H9 (cell line): ENCODE measurements at regions not wholly inside any gene's neighbourhood (a gene's known extent, or its start where the extent isn't known, plus 50 kb on each side); places are given as distances from the start of the nearest gene placed in this dataset.

ENCODE experiments used
- DNase-seq: peaks from one replicate; pipeline ENCODE4 v3.0.0-alpha.2; 2017
- H2AFZ ChIP-seq: one replicate; pipeline ENCODE4 v1.6.1; 2013; ENCODE audit warnings: mild to moderate bottlenecking, low read length, control low read depth, moderate library complexity
- H2AK5ac ChIP-seq: 2 replicates; pipeline ENCODE4 v1.6.1; 2013; ENCODE audit warnings: low read length, control low read depth, mixed read lengths; ENCODE audit not compliant: insufficient read length
- H2BK120ac ChIP-seq: one replicate; pipeline ENCODE4 v1.6.1; 2013; ENCODE audit warnings: low read depth, mild to moderate bottlenecking, low read length, control low read depth, inconsistent platforms; ENCODE audit not compliant: poor library complexity, severe bottlenecking
- H2BK12ac ChIP-seq: 2 replicates; pipeline ENCODE4 v1.6.1; 2013; ENCODE audit warnings: low read length, control low read depth, mixed read lengths, low read depth; ENCODE audit not compliant: insufficient read length
- H2BK15ac ChIP-seq: 2 replicates; pipeline ENCODE4 v1.6.1; 2013; ENCODE audit warnings: low read depth, low read length, control low read depth
- H2BK20ac ChIP-seq: one replicate; pipeline ENCODE4 v1.6.1; 2013; ENCODE audit warnings: low read depth, mild to moderate bottlenecking, low read length, control low read depth, inconsistent platforms; ENCODE audit not compliant: poor library complexity, severe bottlenecking
- H2BK5ac ChIP-seq: 2 replicates; pipeline ENCODE4 v1.6.1; 2013; ENCODE audit warnings: low read length, control low read depth, mixed read lengths; ENCODE audit not compliant: insufficient read length
- H3K14ac ChIP-seq: 2 replicates; pipeline ENCODE4 v1.6.1; 2013; ENCODE audit warnings: low read length, control low read depth; ENCODE audit not compliant: insufficient read depth
- H3K18ac ChIP-seq: 2 replicates; pipeline ENCODE4 v1.6.1; 2013; ENCODE audit warnings: low read depth, mild to moderate bottlenecking, mixed read lengths, low read length, control low read depth; ENCODE audit not compliant: insufficient read length
- H3K23ac ChIP-seq: 2 replicates; pipeline ENCODE4 v1.6.1; 2013; ENCODE audit warnings: low read length, control low read depth, mixed read lengths, low read depth; ENCODE audit not compliant: insufficient read length
- H3K23me2 ChIP-seq: 2 replicates; pipeline ENCODE4 v1.6.1; 2013; ENCODE audit warnings: low read depth, mild to moderate bottlenecking, mixed read lengths, low read length, control low read depth; ENCODE audit not compliant: insufficient read length, poor library complexity, severe bottlenecking
- H3K27ac ChIP-seq: 2 replicates; pipeline ENCODE4 v1.5.1; 2013; ENCODE audit warnings: low read length, control low read depth, mixed read lengths, low read depth; ENCODE audit not compliant: insufficient read length
- H3K27me3 ChIP-seq: 2 replicates; pipeline ENCODE4 v1.6.1; 2013; ENCODE audit warnings: low read length, control low read depth, inconsistent platforms; ENCODE audit not compliant: insufficient read depth
- H3K4ac ChIP-seq: 2 replicates; pipeline ENCODE4 v1.6.1; 2013; ENCODE audit warnings: low read depth, mild to moderate bottlenecking, control low read depth, inconsistent platforms, low read length, moderate library complexity
- H3K4me1 ChIP-seq: 2 replicates; pipeline ENCODE4 v1.6.1; 2013; ENCODE audit warnings: low read length, control low read depth, inconsistent platforms; ENCODE audit not compliant: insufficient read depth
- H3K4me2 ChIP-seq: 2 replicates; pipeline ENCODE4 v1.6.1; 2013; ENCODE audit warnings: low read length, control low read depth, mixed read lengths; ENCODE audit not compliant: insufficient read length, insufficient read depth
- H3K56ac ChIP-seq: 2 replicates; pipeline ENCODE4 v1.6.1; 2013; ENCODE audit warnings: low read depth, mild to moderate bottlenecking, mixed read lengths, low read length, control low read depth; ENCODE audit not compliant: insufficient read length
- H3K79me1 ChIP-seq: 2 replicates; pipeline ENCODE4 v1.6.1; 2013; ENCODE audit warnings: low read depth, mild to moderate bottlenecking, moderate library complexity, low read length, control low read depth, inconsistent platforms; ENCODE audit not compliant: insufficient read depth, poor library complexity, severe bottlenecking
- H3K79me2 ChIP-seq: 2 replicates; pipeline ENCODE4 v1.6.1; 2013; ENCODE audit warnings: low read length, control low read depth, inconsistent platforms; ENCODE audit not compliant: insufficient read depth
- H3K9ac ChIP-seq: 2 replicates; pipeline ENCODE4 v1.6.1; 2013; ENCODE audit warnings: low read length, control low read depth, mixed read lengths; ENCODE audit not compliant: insufficient read length; ENCODE audit errors: extremely low read depth
- H3K9me3 ChIP-seq: one replicate; pipeline ENCODE4 v1.6.1; 2013; ENCODE audit warnings: low read depth, low read length, inconsistent platforms; ENCODE audit not compliant: control insufficient read depth
- H3T11ph ChIP-seq: one replicate; pipeline ENCODE4 v1.6.1; 2013; ENCODE audit warnings: mild to moderate bottlenecking, low read length, control low read depth, inconsistent platforms
- H4K20me1 ChIP-seq: one replicate; pipeline ENCODE4 v1.6.1; 2013; ENCODE audit not compliant: control insufficient read depth, insufficient read length, insufficient read depth
- H4K5ac ChIP-seq: 2 replicates; pipeline ENCODE4 v1.6.1; 2013; ENCODE audit warnings: low read depth, mild to moderate bottlenecking, mixed read lengths, low read length, control low read depth; ENCODE audit not compliant: insufficient read length
- H4K8ac ChIP-seq: replicated peaks from 2 replicates; pipeline ENCODE4 v1.6.1; 2013; ENCODE audit warnings: low read length, control low read depth, mixed read lengths, low read depth; ENCODE audit not compliant: insufficient read length
- H4K91ac ChIP-seq: 2 replicates; pipeline ENCODE4 v1.6.1; 2013; ENCODE audit warnings: low read depth, mild to moderate bottlenecking, moderate library complexity, mixed read lengths, low read length, control low read depth; ENCODE audit not compliant: insufficient read length
- H3K27ac Mint-ChIP-seq, 3 experiments: 2 replicates in 2 of 3; 3 replicates in 1 of 3; pipeline ENCODE4 v1.8.0; 2020 to 2021; ENCODE audit warnings: mixed read lengths in 3 of 3, mild to moderate bottlenecking in 1 of 3, moderate library complexity in 1 of 3
- H3K27me3 Mint-ChIP-seq: 2 replicates; pipeline ENCODE4 v1.8.0; 2021; ENCODE audit warnings: low read depth, mild to moderate bottlenecking, moderate library complexity, mixed read lengths
- H3K36me3 Mint-ChIP-seq, 3 experiments: 2 replicates in 2 of 3; 3 replicates in 1 of 3; pipeline ENCODE4 v1.8.0; 2020 to 2021; ENCODE audit warnings: low read depth in 3 of 3, mixed read lengths in 3 of 3; ENCODE audit not compliant: insufficient read depth in 1 of 3
- H3K4me1 Mint-ChIP-seq, 2 experiments: 2 replicates each; pipeline ENCODE4 v1.8.0; 2020; ENCODE audit warnings: mixed read lengths in 2 of 2
- H3K4me3 Mint-ChIP-seq, 2 experiments: 2 replicates in 1 of 2; 3 replicates in 1 of 2; pipeline ENCODE4 v1.8.0; 2020 to 2021; ENCODE audit warnings: mild to moderate bottlenecking in 2 of 2, mixed read lengths in 2 of 2, moderate library complexity in 1 of 2
- H3K9me3 Mint-ChIP-seq, 2 experiments: 2 replicates in 1 of 2; 3 replicates in 1 of 2; pipeline ENCODE4 v1.8.0; 2020; ENCODE audit warnings: mild to moderate bottlenecking in 2 of 2, mixed read lengths in 2 of 2, moderate library complexity in 1 of 2
- WGBS: extraction: QIAGEN DNeasy Blood & Tissue Kit; methylation state at CpG from one replicate; pipeline ENCODE4 v1.1.7; 2013; ENCODE audit warnings: missing lambda C conversion rate, low lambda C conversion rate, mixed read lengths; ENCODE audit not compliant: insufficient read length; ENCODE audit errors: extremely low coverage; 5-methylcytosine and 5-hydroxymethylcytosine counted together
- TF ChIP-seq, protein P1 (sequence below): fragments of 200-600 bp; sonication (generic); conservative IDR thresholded peaks from 3 replicates; pipeline ENCODE4 v1.8.0; 2021; ENCODE audit warnings: antibody characterized with exemption, mild to moderate bottlenecking

DNA sequence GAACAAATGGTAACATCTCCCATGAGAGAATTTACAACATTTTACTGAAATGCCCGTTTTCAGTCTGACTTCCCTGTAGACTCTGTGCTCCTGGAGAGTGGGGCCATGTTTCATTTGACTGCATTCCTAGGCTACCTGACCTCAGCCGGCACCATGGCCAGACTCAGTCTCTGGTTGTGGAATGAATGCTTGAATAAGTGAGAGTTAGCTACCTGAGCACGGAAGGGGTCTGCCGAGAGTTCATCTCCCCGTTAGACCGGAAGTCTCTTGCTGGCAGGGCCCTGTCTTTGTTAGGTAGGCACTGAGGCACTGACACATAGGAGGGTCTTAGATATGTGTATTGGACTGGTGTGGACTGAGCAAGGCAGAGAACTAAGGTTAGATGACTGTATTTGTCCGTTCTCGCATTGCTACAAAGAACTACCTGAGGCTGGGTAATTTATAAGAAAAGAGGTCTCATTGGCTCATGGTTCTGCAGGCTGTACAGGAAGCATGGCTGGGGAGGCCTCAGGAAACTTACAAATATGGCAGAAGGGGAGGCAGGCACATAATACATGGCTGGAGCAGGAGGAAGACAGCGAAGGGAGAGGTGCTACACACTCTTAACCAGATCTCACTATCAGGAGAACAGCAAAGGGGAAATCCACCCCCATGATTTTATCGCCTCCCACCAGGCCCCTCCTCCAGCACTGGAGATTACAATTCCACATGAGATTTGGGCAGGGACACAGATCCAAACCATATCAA lies 271.2 kb downstream of the GLI2 start:
- H3K4me1 ChIP-seq: peaks cover 10% of the 10 kb centered on the region; the same call in 1 of the 2 replicates
- no peaks in the 10 kb centered on the region for H4K20me1 ChIP-seq
- DNase-seq: no peak
- no peaks in the 10 kb centered on the region for H3K79me1 ChIP-seq
- H3K14ac ChIP-seq: no peak overlapping the region
- no peak overlapping the region for H3T11ph ChIP-seq
- H3K4me2 ChIP-seq: no peak overlapping the region
- H2BK120ac ChIP-seq: no peak overlapping the region
- TF ChIP-seq, protein P1, sequence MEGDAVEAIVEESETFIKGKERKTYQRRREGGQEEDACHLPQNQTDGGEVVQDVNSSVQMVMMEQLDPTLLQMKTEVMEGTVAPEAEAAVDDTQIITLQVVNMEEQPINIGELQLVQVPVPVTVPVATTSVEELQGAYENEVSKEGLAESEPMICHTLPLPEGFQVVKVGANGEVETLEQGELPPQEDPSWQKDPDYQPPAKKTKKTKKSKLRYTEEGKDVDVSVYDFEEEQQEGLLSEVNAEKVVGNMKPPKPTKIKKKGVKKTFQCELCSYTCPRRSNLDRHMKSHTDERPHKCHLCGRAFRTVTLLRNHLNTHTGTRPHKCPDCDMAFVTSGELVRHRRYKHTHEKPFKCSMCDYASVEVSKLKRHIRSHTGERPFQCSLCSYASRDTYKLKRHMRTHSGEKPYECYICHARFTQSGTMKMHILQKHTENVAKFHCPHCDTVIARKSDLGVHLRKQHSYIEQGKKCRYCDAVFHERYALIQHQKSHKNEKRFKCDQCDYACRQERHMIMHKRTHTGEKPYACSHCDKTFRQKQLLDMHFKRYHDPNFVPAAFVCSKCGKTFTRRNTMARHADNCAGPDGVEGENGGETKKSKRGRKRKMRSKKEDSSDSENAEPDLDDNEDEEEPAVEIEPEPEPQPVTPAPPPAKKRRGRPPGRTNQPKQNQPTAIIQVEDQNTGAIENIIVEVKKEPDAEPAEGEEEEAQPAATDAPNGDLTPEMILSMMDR: no peak
- H4K5ac ChIP-seq: no peak overlapping the region
- H2BK12ac ChIP-seq: no peak overlapping the region
- H2BK15ac ChIP-seq: no peak overlapping the region
- no peak overlapping the region for H3K27ac ChIP-seq
- WGBS: no CpG with 5 or more reads among the region's 10 CpGs
- no peak overlapping the region for H3K27ac Mint-ChIP-seq
- no peak overlapping the region for H3K4me3 Mint-ChIP-seq
- no peak overlapping the region for H3K4ac ChIP-seq
- H3K27me3 Mint-ChIP-seq: peaks cover 59% of the 10 kb centered on the region
- no peaks in the 10 kb centered on the region for H3K27me3 ChIP-seq
- no peaks in the 10 kb centered on the region for H3K23me2 ChIP-seq
- no peak overlapping the region for H3K56ac ChIP-seq
- no peak overlapping the region for H2BK20ac ChIP-seq
- no peak overlapping the region for H2AFZ ChIP-seq
- H3K4me1 Mint-ChIP-seq: peaks cover 22 to 24% of the 10 kb centered on the region in 2 experiments
- H3K9ac ChIP-seq: no peak overlapping the region
- no peaks in the 10 kb centered on the region for H3K36me3 Mint-ChIP-seq
- no peak overlapping the region for H3K23ac ChIP-seq
- H3K9me3 ChIP-seq: no peaks in the 10 kb centered on the region
- H2BK5ac ChIP-seq: no peak overlapping the region
- H3K9me3 Mint-ChIP-seq: peaks cover 0 to 11% of the 10 kb centered on the region in 2 experiments; a peak in 4 of 5 replicates
- no peak overlapping the region for H4K91ac ChIP-seq
- H3K18ac ChIP-seq: no peak overlapping the region
- H3K79me2 ChIP-seq: no peaks in the 10 kb centered on the region
- H2AK5ac ChIP-seq: no peak overlapping the region
- H4K8ac ChIP-seq: no peak overlapping the region
